Loucy (cell line): ENCODE measurements at regions not wholly inside any gene's neighbourhood (a gene's known extent, or its start where the extent isn't known, plus 50 kb on each side); places are given as distances from the start of the nearest gene placed in this dataset.
A peak's percentile ranks its signal among the peaks of the same experiment; 100 is the strongest.
"Not testable (repeated sequence)": the region's sequence is repeated elsewhere in the genome, so short reads cannot be mapped to it uniquely, and the experiment has no call there.

Source experiments
- H2AFZ ChIP-seq: fragments of 200-600 bp; sonication (generic); 2 replicates; pipeline ENCODE4 v1.6.0; 2016; ENCODE audit warnings: antibody characterized with exemption, mild to moderate bottlenecking, low read length, moderate library complexity
- H3F3A ChIP-seq: fragments of 200-600 bp; 2 replicates; pipeline ENCODE4 v1.6.0; 2016; ENCODE audit warnings: antibody characterized with exemption, low read depth, mild to moderate bottlenecking
- H3K27me3 ChIP-seq: fragments of 200-600 bp; sonication (generic); 2 replicates; pipeline ENCODE4 v1.6.1; 2014; ENCODE audit warnings: low read length, mild to moderate bottlenecking; ENCODE audit not compliant: insufficient read depth, poor library complexity, severe bottlenecking
- H3K36me3 ChIP-seq: fragments of 200-600 bp; sonication (generic); 2 replicates; pipeline ENCODE4 v1.6.1; 2016; ENCODE audit warnings: low read length; ENCODE audit not compliant: insufficient read depth
- H3K4me1 ChIP-seq: fragments of 200-600 bp; sonication (generic); 2 replicates; pipeline ENCODE4 v1.5.1; 2014; ENCODE audit warnings: low read length, mild to moderate bottlenecking; ENCODE audit not compliant: insufficient read depth, poor library complexity, severe bottlenecking
- H3K4me2 ChIP-seq: fragments of 200-600 bp; sonication (generic); 2 replicates; pipeline ENCODE4 v1.6.0; 2014; ENCODE audit warnings: antibody characterized with exemption, low read length, low read depth, mild to moderate bottlenecking; ENCODE audit not compliant: poor library complexity, severe bottlenecking
- H3K4me3 ChIP-seq: fragments of 200-600 bp; sonication (generic); 2 replicates; pipeline ENCODE4 v1.5.1; 2014; ENCODE audit warnings: low read length, mild to moderate bottlenecking, mixed read lengths; ENCODE audit not compliant: poor library complexity, severe bottlenecking
- H3K79me2 ChIP-seq: fragments of 200-600 bp; sonication (generic); 2 replicates; pipeline ENCODE4 v1.6.1; 2014; ENCODE audit warnings: low read length; ENCODE audit not compliant: insufficient read depth
- H3K9ac ChIP-seq: fragments of 200-600 bp; sonication (generic); 2 replicates; pipeline ENCODE4 v1.6.0; 2014; ENCODE audit warnings: mild to moderate bottlenecking, low read depth, low read length, moderate library complexity; ENCODE audit not compliant: poor library complexity, severe bottlenecking
- H3K9me2 ChIP-seq: fragments of 200-600 bp; sonication (generic); replicated peaks from 2 replicates; pipeline ENCODE4 v1.6.1; 2016; ENCODE audit warnings: low read depth, low read length, mixed read lengths
- H3K9me3 ChIP-seq: fragments of 200-600 bp; sonication (generic); 2 replicates; pipeline ENCODE4 v1.6.1; 2014; ENCODE audit warnings: mild to moderate bottlenecking, antibody characterized with exemption, low read length, low read depth; ENCODE audit not compliant: insufficient read depth
- H4K20me1 ChIP-seq: fragments of 200-600 bp; sonication (generic); 2 replicates; pipeline ENCODE4 v1.6.0; 2014; ENCODE audit warnings: antibody characterized with exemption, low read length, mild to moderate bottlenecking; ENCODE audit not compliant: insufficient read depth, poor library complexity, severe bottlenecking
- CTCF ChIP-seq: fragments of 200-600 bp; sonication (generic); conservative IDR thresholded peaks from 2 replicates; pipeline ENCODE4 v1.5.1; 2014; ENCODE audit warnings: mild to moderate bottlenecking, antibody characterized with exemption, low read length
- EZH2phosphoT487 ChIP-seq: fragments of 200-600 bp; IDR thresholded peaks from 2 replicates; pipeline ENCODE4 v1.6.1; 2018; ENCODE audit warnings: antibody characterized with exemption, mild to moderate bottlenecking, moderate library complexity, borderline replicate concordance

GRCh38 chr3:72613871-72614270 is 234.4 kb downstream of the SHQ1 start:
- no peak overlapping the region for H2AFZ ChIP-seq
- TF ChIP-seq CTCF: no peak
- H3K9me3 ChIP-seq: no peaks in the 10 kb centered on the region
- H4K20me1 ChIP-seq: no peaks in the 10 kb centered on the region
- H3K27me3 ChIP-seq: no peaks in the 10 kb centered on the region
- no peaks in the 10 kb centered on the region for H3K36me3 ChIP-seq
- no peaks in the 10 kb centered on the region for H3F3A ChIP-seq
- H3K4me2 ChIP-seq: no peak overlapping the region
- H3K9me2 ChIP-seq: no peaks in the 10 kb centered on the region
- H3K4me1 ChIP-seq: peaks cover 37% of the 10 kb centered on the region
- no peaks in the 10 kb centered on the region for H3K79me2 ChIP-seq
- no peak overlapping the region for H3K4me3 ChIP-seq
- no peak overlapping the region for H3K9ac ChIP-seq

DNA sequence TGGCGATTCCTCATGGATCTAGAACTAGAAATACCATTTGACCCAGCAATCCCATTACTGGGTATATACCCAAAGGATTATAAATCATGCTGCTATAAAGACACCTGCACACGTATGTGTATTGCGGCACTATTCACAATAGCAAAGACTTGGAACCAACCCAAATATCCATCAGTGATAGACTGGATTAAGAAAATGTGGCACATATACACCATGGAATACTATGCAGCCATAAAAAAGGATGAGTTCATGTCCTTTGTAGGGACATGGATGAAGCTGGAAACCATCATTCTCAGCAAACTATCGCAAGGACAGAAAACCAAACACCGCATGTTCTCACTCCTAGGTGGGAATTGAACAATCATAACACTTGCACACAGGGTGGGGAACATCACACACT is 239.1 kb downstream of the SHQ1 start:
- H3K36me3 ChIP-seq, H3K9me2 ChIP-seq, H3K4me3 ChIP-seq, H3K79me2 ChIP-seq, H3K4me2 ChIP-seq, H2AFZ ChIP-seq, H3K9me3 ChIP-seq, H3K9ac ChIP-seq, H4K20me1 ChIP-seq, H3K27me3 ChIP-seq, H3F3A ChIP-seq: not testable (repeated sequence)
- H3K4me1 ChIP-seq: peaks cover 31% of the 10 kb centered on the region

- no peaks in the 10 kb centered on the region for H4K20me1 ChIP-seq
- TF ChIP-seq EZH2phosphoT487 (no peak), CTCF (no peak)
- no peaks in the 10 kb centered on the region for H3K9me3 ChIP-seq
- H3K27me3 ChIP-seq: no peaks in the 10 kb centered on the region
- H3K4me2 ChIP-seq: no peak overlapping the region
- peaks cover 20% of the 10 kb centered on the region for H3K4me1 ChIP-seq
- no peaks in the 10 kb centered on the region for H3K9me2 ChIP-seq
- no peak overlapping the region for H3K9ac ChIP-seq
- H2AFZ ChIP-seq: peak overlapping the region; percentile 20; the same call in 1 of the 2 replicates
- no peaks in the 10 kb centered on the region for H3K36me3 ChIP-seq
- no peaks in the 10 kb centered on the region for H3F3A ChIP-seq
- no peak overlapping the region for H3K4me3 ChIP-seq
- H3K79me2 ChIP-seq: no peaks in the 10 kb centered on the region
Observed at GRCh38 chr3:72606005-72606800, 242.0 kb downstream of the SHQ1 start.

GRCh38 chr3:72604328-72604727 is 243.9 kb downstream of the SHQ1 start:
- H3K79me2 ChIP-seq: no peaks in the 10 kb centered on the region

More at GRCh38 chr3:72604328-72604727, 243.9 kb downstream of the SHQ1 start:
- H3K4me1 ChIP-seq: peaks cover 11% of the 10 kb centered on the region
- TF ChIP-seq CTCF (no peak), EZH2phosphoT487 (no peak)
- H3K9ac ChIP-seq: no peak overlapping the region
- no peak overlapping the region for H2AFZ ChIP-seq
- no peaks in the 10 kb centered on the region for H3K27me3 ChIP-seq
- H3K9me3 ChIP-seq: no peaks in the 10 kb centered on the region
- H3K4me2 ChIP-seq: no peak overlapping the region
- no peaks in the 10 kb centered on the region for H3F3A ChIP-seq
- no peaks in the 10 kb centered on the region for H3K9me2 ChIP-seq
- H3K4me3 ChIP-seq: no peak overlapping the region
- no peaks in the 10 kb centered on the region for H3K36me3 ChIP-seq
- H4K20me1 ChIP-seq: no peaks in the 10 kb centered on the region
